AG10803 (cell line): ENCODE measurements at regions not wholly inside any gene's neighbourhood (a gene's known extent, or its start where the extent isn't known, plus 50 kb on each side); places are given as distances from the start of the nearest gene placed in this dataset.

Experiments used
- DNase-seq: peaks from one replicate; pipeline ENCODE4 v3.0.0; 2010; ENCODE audit warnings: low read depth
- H3K4me3 ChIP-seq: 2 replicates; pipeline ENCODE4 v1.5.1; 2011; ENCODE audit warnings: mild to moderate bottlenecking, low read length, control low read depth
- TF ChIP-seq, protein P1 (sequence below): conservative IDR thresholded peaks from 2 replicates; pipeline ENCODE4 v1.5.1; 2011; ENCODE audit warnings: mild to moderate bottlenecking, low read length, control low read depth, inconsistent platforms

DNA sequence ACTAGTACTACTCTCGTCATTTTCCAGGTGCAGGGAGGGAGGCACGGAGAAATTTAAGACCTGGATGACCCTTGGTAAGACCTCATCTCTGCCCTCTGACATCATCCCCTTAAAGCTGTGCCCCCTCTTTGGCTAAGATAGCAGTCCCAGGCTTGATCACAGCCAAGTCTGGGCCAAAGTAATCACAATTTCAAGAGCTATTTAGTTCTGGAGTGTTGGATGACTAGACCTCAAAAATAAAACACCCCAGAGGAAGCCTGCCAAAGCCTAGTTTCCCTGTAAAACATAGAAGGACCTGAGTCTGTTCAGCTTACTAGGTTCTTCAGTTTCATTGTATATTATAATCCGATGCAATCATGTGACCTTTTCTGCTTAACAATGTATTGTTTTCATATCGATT lies 144.6 kb upstream of the ARHGEF9 start:
- DNase-seq: no peak
- H3K4me3 ChIP-seq: no peak overlapping the region
- TF ChIP-seq, protein P1, sequence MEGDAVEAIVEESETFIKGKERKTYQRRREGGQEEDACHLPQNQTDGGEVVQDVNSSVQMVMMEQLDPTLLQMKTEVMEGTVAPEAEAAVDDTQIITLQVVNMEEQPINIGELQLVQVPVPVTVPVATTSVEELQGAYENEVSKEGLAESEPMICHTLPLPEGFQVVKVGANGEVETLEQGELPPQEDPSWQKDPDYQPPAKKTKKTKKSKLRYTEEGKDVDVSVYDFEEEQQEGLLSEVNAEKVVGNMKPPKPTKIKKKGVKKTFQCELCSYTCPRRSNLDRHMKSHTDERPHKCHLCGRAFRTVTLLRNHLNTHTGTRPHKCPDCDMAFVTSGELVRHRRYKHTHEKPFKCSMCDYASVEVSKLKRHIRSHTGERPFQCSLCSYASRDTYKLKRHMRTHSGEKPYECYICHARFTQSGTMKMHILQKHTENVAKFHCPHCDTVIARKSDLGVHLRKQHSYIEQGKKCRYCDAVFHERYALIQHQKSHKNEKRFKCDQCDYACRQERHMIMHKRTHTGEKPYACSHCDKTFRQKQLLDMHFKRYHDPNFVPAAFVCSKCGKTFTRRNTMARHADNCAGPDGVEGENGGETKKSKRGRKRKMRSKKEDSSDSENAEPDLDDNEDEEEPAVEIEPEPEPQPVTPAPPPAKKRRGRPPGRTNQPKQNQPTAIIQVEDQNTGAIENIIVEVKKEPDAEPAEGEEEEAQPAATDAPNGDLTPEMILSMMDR: no peak

DNA sequence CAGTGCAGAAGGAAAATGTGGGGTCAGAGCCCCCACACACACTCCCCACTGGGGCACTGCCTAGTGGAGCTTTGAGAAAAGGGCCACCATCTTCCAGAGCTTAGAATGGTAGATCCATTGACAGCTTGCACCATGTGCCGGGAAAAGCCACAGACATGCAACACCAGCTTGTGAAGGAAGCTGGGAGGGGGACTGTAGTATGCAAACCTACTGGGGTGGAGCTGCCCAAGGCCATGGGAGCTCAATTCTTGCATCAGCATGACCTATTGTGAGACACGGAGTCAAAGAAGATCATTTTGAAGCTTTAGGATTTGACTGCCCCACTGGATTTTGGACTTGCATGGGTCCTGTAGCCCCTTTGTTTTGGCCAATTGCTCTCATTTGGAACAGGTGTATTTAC lies 142.8 kb upstream of the ARHGEF9 start:
- DNase-seq: no peak
- TF ChIP-seq, protein P1: no peak
- no peak overlapping the region for H3K4me3 ChIP-seq

DNA sequence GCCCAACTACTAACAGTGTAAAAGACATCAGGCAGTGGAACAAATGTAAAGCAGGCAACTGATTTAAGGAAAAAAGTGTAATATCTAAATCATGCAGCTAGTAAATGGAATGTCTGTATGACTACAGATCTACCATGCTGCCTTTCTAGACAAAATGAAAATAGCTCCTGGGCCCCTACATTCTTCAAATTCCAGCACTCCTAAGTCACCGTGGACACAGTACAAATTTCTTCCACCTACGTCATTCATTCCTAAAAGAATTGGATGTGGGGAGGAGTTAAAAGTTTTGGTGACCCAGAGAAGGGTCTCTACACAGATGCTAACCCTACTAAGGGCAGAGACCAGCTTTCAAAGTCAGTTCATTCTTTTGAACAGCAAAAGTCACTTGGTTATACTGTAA lies 137.2 kb upstream of the ARHGEF9 start:
- peak; percentile 79 for DNase-seq
- TF ChIP-seq, protein P1: no peak
- H3K4me3 ChIP-seq: no peak overlapping the region

DNA sequence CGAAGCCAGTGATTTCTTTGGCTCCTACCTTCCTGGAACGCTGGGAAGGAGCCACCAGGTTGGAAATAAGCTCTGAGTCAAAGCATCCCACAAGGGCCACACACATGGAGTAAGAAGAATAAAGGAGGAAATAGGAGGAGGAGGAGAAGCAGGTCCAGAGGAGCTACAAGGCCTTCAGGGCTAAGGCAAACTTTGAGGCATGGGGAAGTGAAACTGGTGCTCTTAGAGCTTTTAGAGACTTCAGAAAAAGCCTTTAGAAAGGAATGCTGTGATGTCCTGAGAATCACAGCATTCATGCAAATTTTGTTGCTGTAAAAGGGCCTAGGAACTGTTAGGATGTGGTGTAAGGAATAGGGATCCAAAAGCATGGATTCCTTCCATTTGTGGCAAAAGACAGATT lies 135.9 kb upstream of the ARHGEF9 start:
- TF ChIP-seq, protein P1: no peak
- H3K4me3 ChIP-seq: no peak overlapping the region
- DNase-seq: no peak

DNA sequence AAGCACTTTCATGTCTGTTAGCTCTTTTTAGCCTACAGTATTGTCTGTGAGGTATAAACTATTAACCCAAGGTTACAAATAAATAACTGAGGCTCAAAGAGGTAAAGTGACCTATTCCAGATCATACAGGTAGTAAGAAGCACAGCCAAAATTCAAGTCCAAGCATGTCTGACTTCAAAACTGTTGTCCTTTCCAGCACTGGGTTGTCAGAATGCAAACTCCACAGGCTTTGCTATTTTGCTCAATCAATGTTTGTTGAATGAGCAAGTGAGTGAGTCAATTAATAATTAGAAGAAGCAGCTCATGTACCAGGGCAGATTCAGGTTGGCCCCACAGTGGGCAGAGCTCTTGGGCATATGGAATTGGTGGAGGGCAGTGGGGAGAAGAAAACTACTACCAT lies 134.1 kb upstream of the ARHGEF9 start:
- TF ChIP-seq, protein P1: no peak
- DNase-seq: no peak
- no peak overlapping the region for H3K4me3 ChIP-seq

DNA sequence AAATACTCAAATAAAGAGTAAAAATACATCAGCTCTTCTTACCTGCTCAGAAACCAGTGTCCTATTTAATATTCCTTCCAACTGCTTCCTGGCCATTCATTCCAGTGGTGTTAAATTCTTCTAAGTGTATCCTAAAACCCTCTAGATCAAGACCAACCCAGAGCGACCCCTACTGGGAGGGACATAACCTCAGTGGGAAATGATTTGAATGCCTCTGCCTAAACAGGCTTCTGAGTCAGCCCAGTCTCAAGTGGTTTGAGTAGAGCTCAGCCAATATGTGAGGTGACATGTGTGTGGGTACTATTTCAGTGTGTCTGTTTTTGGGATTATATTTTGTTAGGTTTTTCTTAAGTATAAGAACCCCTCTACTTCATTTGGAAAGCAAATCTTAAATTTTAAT lies 133.6 kb upstream of the ARHGEF9 start:
- TF ChIP-seq, protein P1: peak; percentile 42
- DNase-seq: peak; percentile 56
- no peak overlapping the region for H3K4me3 ChIP-seq

DNA sequence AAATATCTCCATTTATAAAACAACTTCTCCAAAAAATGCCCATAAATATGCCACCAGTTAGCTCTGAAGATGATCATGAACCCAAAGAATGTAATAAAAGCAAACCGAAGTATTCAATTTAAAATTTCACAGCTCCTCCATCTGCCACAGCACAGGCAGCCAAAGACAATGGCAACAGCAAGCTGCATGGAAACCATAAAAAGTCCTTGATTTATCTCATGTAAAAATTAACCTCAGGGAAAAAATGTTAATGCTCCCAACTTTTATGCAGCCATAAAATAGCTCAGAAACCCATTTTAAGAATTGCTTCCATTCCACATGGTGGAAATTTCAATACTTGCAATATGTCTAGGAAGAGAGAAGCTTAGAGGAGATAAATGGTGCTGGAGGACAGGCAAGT lies 132.3 kb upstream of the ARHGEF9 start:
- TF ChIP-seq, protein P1: no peak
- H3K4me3 ChIP-seq: no peak overlapping the region
- peak; percentile 54 for DNase-seq
